Panc1 (cell line): ENCODE measurements at regions not wholly inside any gene's neighbourhood (a gene's known extent, or its start where the extent isn't known, plus 50 kb on each side); places are given as distances from the start of the nearest gene placed in this dataset.

Experiments used
- ATAC-seq: fragments of 200-7000 bp; cut with Tn5 transposase; 2 replicates; pipeline ENCODE4 v1.9.1; 2020; ENCODE audit warnings: mild to moderate bottlenecking, moderate library complexity
- BruUV-seq: library from RNA; stranded (reverse); fragments of 400-500 nt; replicated peaks from 2 replicates; lab custom pipeline; 2021; lab: Mats Ljungman, UMichigan
- CTCF ChIA-PET: fragments of 300-600 bp; sonication (Branson Sonifier 250); formaldehyde crosslinking; loops from one replicate; lab custom pipeline; 2022; ENCODE audit warnings: antibody characterized with exemption; lab: Charles Lee
- POLR2A ChIA-PET: fragments of 300-600 bp; sonication (Branson Sonifier 250); formaldehyde crosslinking; loops from one replicate; lab custom pipeline; 2022; ENCODE audit warnings: antibody characterized with exemption; lab: Charles Lee
- DNase-seq: peaks from one replicate; pipeline ENCODE4 v3.0.0-alpha.2; 2010; ENCODE audit warnings: low read depth, low spot score
- H3K27ac ChIP-seq: 2 replicates; pipeline ENCODE4 v1.5.1; 2011; ENCODE audit warnings: mild to moderate bottlenecking, low read length, inconsistent platforms
- H3K27me3 ChIP-seq: fragments of 200-500 bp; sonication (Bioruptor generic); 2 replicates; pipeline ENCODE4 v1.6.0; 2014; ENCODE audit warnings: low read length, inconsistent platforms; ENCODE audit not compliant: control insufficient read depth, insufficient read depth
- H3K36me3 ChIP-seq: fragments of 200-500 bp; sonication (Bioruptor generic); 2 replicates; pipeline ENCODE4 v1.5.1; 2014; ENCODE audit warnings: inconsistent platforms, mild to moderate bottlenecking, low read length, moderate library complexity; ENCODE audit not compliant: control insufficient read depth, insufficient read depth
- H3K4me1 ChIP-seq: 2 replicates; pipeline ENCODE4 v1.5.1; 2011; ENCODE audit warnings: inconsistent platforms, mild to moderate bottlenecking, low read length, moderate library complexity; ENCODE audit not compliant: control insufficient read depth, insufficient read depth
- H3K4me3 ChIP-seq, 2 experiments: 2 replicates each; pipeline ENCODE4 v1.5.1; 2011 to 2012; ENCODE audit warnings: low read depth in 2 of 2, low read length in 2 of 2, mild to moderate bottlenecking in 2 of 2, inconsistent platforms in 1 of 2, moderate library complexity in 1 of 2
- H3K9me3 ChIP-seq: fragments of 200-500 bp; sonication (Bioruptor generic); 2 replicates; pipeline ENCODE4 v1.5.1; 2014; ENCODE audit warnings: low read depth, mild to moderate bottlenecking, inconsistent platforms, low read length, moderate library complexity; ENCODE audit not compliant: control insufficient read depth, insufficient read depth
- CTCF ChIP-seq: fragments of 450-650 bp; IDR thresholded peaks from 2 replicates; pipeline ENCODE4 v1.5.1; 2017; ENCODE audit warnings: mild to moderate bottlenecking
- POLR2AphosphoS5 ChIP-seq: IDR thresholded peaks from 2 replicates; pipeline ENCODE4 v1.6.1; 2012; ENCODE audit warnings: mild to moderate bottlenecking, low read depth, low read length, moderate library complexity
- SIN3A ChIP-seq: IDR thresholded peaks from 2 replicates; pipeline ENCODE4 v1.6.1; 2012; ENCODE audit warnings: low read depth, mild to moderate bottlenecking, low read length, moderate library complexity, borderline replicate concordance; ENCODE audit not compliant: insufficient read depth
- TCF7L2 ChIP-seq: IDR thresholded peaks from 2 replicates; pipeline ENCODE4 v1.6.1; 2011; ENCODE audit warnings: mild to moderate bottlenecking, low read depth, low read length, inconsistent platforms
- in situ Hi-C: cut with HindIII; loops from 2 replicates; pipeline ENCODE4 v1.10.0; 2016; ENCODE audit warnings: low sequenced_read_pairs, low pct_unique_long_range_greater_than_20kb
- intact Hi-C: fragments of 100-400 bp; cut with micrococcal nuclease; formaldehyde crosslinking; loops from one replicate; pipeline ENCODE4 v1.10.0; 2022; ENCODE audit not compliant: unreplicated experiment
- TF ChIP-seq, protein P1 (sequence below), 2 experiments: IDR thresholded peaks; 2 replicates each; pipeline ENCODE4 v1.6.1; 2011 to 2012; ENCODE audit warnings: low read depth in 2 of 2, control low read depth in 1 of 2, low read length in 1 of 2, mild to moderate bottlenecking in 1 of 2, moderate library complexity in 1 of 2; ENCODE audit not compliant: insufficient read depth in 1 of 2

DNA sequence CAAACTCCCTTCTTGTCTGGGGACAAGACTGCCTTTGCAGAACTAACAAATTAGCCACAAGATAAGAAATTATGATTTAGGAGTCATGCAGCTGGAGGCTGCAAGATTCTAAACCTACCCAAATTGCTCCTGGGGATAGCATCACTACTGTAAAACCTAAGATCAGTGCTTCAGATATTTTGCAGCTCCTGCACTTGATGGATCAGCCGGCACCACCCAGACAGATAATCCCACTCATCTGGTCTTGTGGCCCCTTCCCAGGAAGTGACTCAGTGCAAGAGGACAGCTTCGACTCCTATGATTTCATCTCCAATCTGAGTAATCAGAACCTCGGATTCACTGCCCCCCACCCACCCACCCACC, 181.9 kb downstream of the AKR1D1 start:
- in situ Hi-C loops: no loop called here
- Histone ChIP-seq H3K27me3 (no peaks in the 10 kb centered on the region), H3K4me1 (no peaks in the 10 kb centered on the region), H3K27ac (no peak overlapping the region), H3K4me3 (no peak overlapping the region), H3K36me3 (no peaks in the 10 kb centered on the region), H3K9me3 (no peaks in the 10 kb centered on the region)
- ChIA-PET CTCF (no interaction called here), POLR2A (no interaction called here)
- TF ChIP-seq CTCF: no peak
- TF ChIP-seq POLR2AphosphoS5: no peak
- TF ChIP-seq SIN3A: no peak
- TF ChIP-seq, protein P1, sequence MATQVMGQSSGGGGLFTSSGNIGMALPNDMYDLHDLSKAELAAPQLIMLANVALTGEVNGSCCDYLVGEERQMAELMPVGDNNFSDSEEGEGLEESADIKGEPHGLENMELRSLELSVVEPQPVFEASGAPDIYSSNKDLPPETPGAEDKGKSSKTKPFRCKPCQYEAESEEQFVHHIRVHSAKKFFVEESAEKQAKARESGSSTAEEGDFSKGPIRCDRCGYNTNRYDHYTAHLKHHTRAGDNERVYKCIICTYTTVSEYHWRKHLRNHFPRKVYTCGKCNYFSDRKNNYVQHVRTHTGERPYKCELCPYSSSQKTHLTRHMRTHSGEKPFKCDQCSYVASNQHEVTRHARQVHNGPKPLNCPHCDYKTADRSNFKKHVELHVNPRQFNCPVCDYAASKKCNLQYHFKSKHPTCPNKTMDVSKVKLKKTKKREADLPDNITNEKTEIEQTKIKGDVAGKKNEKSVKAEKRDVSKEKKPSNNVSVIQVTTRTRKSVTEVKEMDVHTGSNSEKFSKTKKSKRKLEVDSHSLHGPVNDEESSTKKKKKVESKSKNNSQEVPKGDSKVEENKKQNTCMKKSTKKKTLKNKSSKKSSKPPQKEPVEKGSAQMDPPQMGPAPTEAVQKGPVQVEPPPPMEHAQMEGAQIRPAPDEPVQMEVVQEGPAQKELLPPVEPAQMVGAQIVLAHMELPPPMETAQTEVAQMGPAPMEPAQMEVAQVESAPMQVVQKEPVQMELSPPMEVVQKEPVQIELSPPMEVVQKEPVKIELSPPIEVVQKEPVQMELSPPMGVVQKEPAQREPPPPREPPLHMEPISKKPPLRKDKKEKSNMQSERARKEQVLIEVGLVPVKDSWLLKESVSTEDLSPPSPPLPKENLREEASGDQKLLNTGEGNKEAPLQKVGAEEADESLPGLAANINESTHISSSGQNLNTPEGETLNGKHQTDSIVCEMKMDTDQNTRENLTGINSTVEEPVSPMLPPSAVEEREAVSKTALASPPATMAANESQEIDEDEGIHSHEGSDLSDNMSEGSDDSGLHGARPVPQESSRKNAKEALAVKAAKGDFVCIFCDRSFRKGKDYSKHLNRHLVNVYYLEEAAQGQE (IDR thresholded peaks at IDR 0.05; ENCODE audit: insufficient read depth in 1 of 2, low read depth in 2 of 2, low read length in 1 of 2): no peak
- TF ChIP-seq TCF7L2: no peak
- no TSS peak for BruUV-seq
- intact Hi-C loops: no loop called here
- ATAC-seq: no peak
- no peak for DNase-seq

DNA sequence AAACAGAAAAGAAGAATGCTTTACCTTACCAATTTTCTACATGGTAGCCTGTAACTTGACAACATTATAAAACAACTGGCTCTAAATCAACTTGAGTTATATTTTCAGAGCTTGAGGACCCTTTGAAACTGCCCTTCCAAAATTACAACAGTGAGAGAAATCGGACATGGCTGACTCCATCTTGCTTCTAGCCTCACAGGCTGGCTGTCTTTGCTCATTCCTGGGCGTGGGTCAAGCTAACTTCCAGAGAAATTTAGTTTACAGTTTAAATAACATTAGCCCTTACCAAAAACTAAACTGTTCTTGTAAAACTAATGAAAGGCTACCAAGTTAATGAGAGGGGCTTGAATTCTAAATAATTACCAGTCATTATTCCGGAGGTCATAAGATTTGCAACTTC, 183.4 kb downstream of the AKR1D1 start:
- ChIA-PET POLR2A (no interaction called here), CTCF (no interaction called here)
- intact Hi-C loops: no loop called here
- BruUV-seq: no TSS peak
- H3K4me1 ChIP-seq: no peaks in the 10 kb centered on the region
- in situ Hi-C loops: no loop called here
- ATAC-seq: no peak
- H3K9me3 ChIP-seq: no peaks in the 10 kb centered on the region
- no peak overlapping the region for H3K4me3 ChIP-seq
- no peak for DNase-seq
- H3K27me3 ChIP-seq: no peaks in the 10 kb centered on the region
- no peak overlapping the region for H3K27ac ChIP-seq
- TF ChIP-seq CTCF (no peak), POLR2AphosphoS5 (no peak), TCF7L2 (no peak), SIN3A (no peak)
- TF ChIP-seq, protein P1 (IDR thresholded peaks at IDR 0.05; ENCODE audit: insufficient read depth in 1 of 2, low read depth in 2 of 2, low read length in 1 of 2): no peak
- H3K36me3 ChIP-seq: no peaks in the 10 kb centered on the region
